Suprapubic skin (tissue), 4 donors: ENCODE measurements at regions not wholly inside any gene's neighbourhood (a gene's known extent, or its start where the extent isn't known, plus 50 kb on each side); places are given as distances from the start of the nearest gene placed in this dataset.

Source experiments
- DNase-seq, 2 donors: peaks; one replicate each; pipeline ENCODE4 v3.0.0-alpha.2; 2019; ENCODE audit warnings: low spot score in 2 of 2
- H3K27ac ChIP-seq: fragments of 200-600 bp; sonication (generic); one replicate; pipeline ENCODE4 v1.5.1; 2019
- H3K27me3 ChIP-seq: fragments of 200-600 bp; sonication (generic); one replicate; pipeline ENCODE4 v1.5.1; 2019
- H3K36me3 ChIP-seq: fragments of 200-600 bp; sonication (generic); one replicate; pipeline ENCODE4 v1.5.1; 2019
- H3K4me1 ChIP-seq: fragments of 200-600 bp; sonication (generic); one replicate; pipeline ENCODE4 v1.5.1; 2019
- H3K4me3 ChIP-seq: fragments of 200-600 bp; sonication (generic); one replicate; pipeline ENCODE4 v1.5.1; 2019; ENCODE audit warnings: mild to moderate bottlenecking
- H3K9me3 ChIP-seq: fragments of 200-600 bp; sonication (generic); one replicate; pipeline ENCODE4 v1.5.1; 2019
- CTCF ChIP-seq, 2 donors: fragments of 200-600 bp in 1 of 2; fragments of 450-650 bp in 1 of 2; sonication (generic) in 1 of 2; IDR thresholded peaks; one replicate each; pipeline ENCODE4 v1.5.1; 2016 to 2019; ENCODE audit warnings: antibody characterized with exemption in 2 of 2, mild to moderate bottlenecking in 1 of 2, moderate library complexity in 1 of 2
- EP300 ChIP-seq: sonication (generic); formaldehyde crosslinking; IDR thresholded peaks from one replicate; pipeline ENCODE4 v1.6.1; 2017; ENCODE audit warnings: antibody characterized with exemption
- POLR2A ChIP-seq, 2 donors: fragments of 450-650 bp; IDR thresholded peaks; one replicate each; pipeline ENCODE4 v1.6.1; 2017; ENCODE audit warnings: antibody characterized with exemption in 2 of 2, mild to moderate bottlenecking in 2 of 2, moderate library complexity in 2 of 2
- POLR2AphosphoS5 ChIP-seq, 3 donors: sonication (generic); formaldehyde crosslinking; IDR thresholded peaks; one replicate each; pipeline ENCODE4 v1.6.1; 2017; ENCODE audit warnings: antibody characterized with exemption in 3 of 3
- WGBS: methylation state at CpG from one replicate; pipeline ENCODE4 v1.1.5; 2018; 5-methylcytosine and 5-hydroxymethylcytosine counted together

DNA sequence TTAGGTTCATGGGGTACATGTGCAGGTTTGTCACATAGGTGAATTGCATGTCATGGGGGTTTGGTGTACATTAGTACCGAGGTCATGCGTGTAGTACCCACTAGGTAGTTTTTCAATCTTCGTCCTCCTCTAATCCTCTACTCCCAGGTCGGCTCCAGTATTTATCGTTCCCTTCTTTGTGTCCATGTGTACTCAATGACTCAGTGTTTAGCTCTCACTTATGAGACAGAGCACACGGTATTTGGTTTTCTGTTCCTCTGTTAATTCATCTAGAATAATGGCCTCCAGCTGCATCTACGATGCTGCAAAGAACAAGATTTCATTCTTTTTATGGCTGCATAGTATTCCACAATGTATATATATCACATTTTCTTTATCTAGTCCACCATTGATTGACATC lies 850.9 kb upstream of the MDGA2 start:
- Histone ChIP-seq H3K9me3 (no peaks in the 10 kb centered on the region), H3K4me3 (no peak overlapping the region), H3K27me3 (no peaks in the 10 kb centered on the region), H3K36me3 (no peaks in the 10 kb centered on the region), H3K27ac (no peak overlapping the region), H3K4me1 (no peaks in the 10 kb centered on the region)
- TF ChIP-seq POLR2AphosphoS5 (IDR thresholded peaks at IDR 0.05) (no peak), EP300 (no peak), POLR2A (IDR thresholded peaks at IDR 0.05) (no peak), CTCF (IDR thresholded peaks at IDR 0.05) (no peak)
- whole genome bisulfite sequencing = 78% methylated on average over 7 of the region's 7 CpGs
- DNase-seq = no peak

- no peaks in the 10 kb centered on the region for H3K27me3 ChIP-seq
- no peak overlapping the region for H3K27ac ChIP-seq
- no peak for DNase-seq
- TF ChIP-seq EP300 (no peak), CTCF (IDR thresholded peaks at IDR 0.05) (no peak), POLR2A (IDR thresholded peaks at IDR 0.05) (no peak), POLR2AphosphoS5 (IDR thresholded peaks at IDR 0.05) (no peak)
- H3K36me3 ChIP-seq = no peaks in the 10 kb centered on the region
- 79% methylated on average over 4 of the region's 4 CpGs for WGBS
- H3K9me3 ChIP-seq = no peaks in the 10 kb centered on the region
- no peaks in the 10 kb centered on the region for H3K4me1 ChIP-seq
- H3K4me3 ChIP-seq = no peak overlapping the region
Measured at GRCh38 chr14:48504921-48505320, 829.5 kb upstream of the MDGA2 start.

DNA sequence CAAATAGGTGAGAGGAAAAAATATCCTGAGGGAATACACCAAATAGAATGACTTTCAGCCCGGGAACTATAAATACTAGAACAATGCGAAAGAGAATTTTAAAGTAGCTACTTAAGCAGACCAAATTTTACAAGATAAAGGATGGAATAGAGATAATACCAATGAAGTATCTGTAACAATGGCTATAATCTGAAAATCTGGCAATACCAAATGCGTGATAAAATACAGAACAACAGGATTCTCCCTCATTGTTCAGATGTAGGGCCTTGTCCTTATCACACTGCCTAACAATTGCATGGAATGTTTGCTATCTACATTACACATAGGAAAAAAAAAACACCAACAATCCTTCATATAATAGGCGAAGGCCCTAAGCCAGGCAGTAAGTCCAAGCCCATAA lies 815.4 kb upstream of the MDGA2 start:
- Histone ChIP-seq H3K4me1 (no peaks in the 10 kb centered on the region), H3K27me3 (no peaks in the 10 kb centered on the region), H3K4me3 (no peak overlapping the region), H3K36me3 (no peaks in the 10 kb centered on the region), H3K27ac (no peak overlapping the region), H3K9me3 (peaks cover 4% of the 10 kb centered on the region)
- no peak for TF ChIP-seq EP300
- TF ChIP-seq POLR2A (IDR thresholded peaks at IDR 0.05) = no peak
- TF ChIP-seq CTCF (IDR thresholded peaks at IDR 0.05) = no peak
- TF ChIP-seq POLR2AphosphoS5 (IDR thresholded peaks at IDR 0.05) = no peak
- WGBS = 91% methylated on average over 4 of the region's 4 CpGs
- no peak for DNase-seq

GRCh38 chr14:48473944-48474343 lies 798.5 kb upstream of the MDGA2 start:
- Histone ChIP-seq H3K4me1 (no peaks in the 10 kb centered on the region), H3K27ac (no peak overlapping the region), H3K36me3 (no peaks in the 10 kb centered on the region), H3K9me3 (no peaks in the 10 kb centered on the region), H3K4me3 (no peak overlapping the region), H3K27me3 (no peaks in the 10 kb centered on the region)
- DNase-seq = no peak
- WGBS = 82% methylated on average over 1 of the region's 1 CpG
- TF ChIP-seq EP300 (no peak), POLR2A (IDR thresholded peaks at IDR 0.05) (no peak), POLR2AphosphoS5 (IDR thresholded peaks at IDR 0.05) (no peak), CTCF (IDR thresholded peaks at IDR 0.05) (no peak)

- no peaks in the 10 kb centered on the region for H3K4me1 ChIP-seq
- TF ChIP-seq POLR2A (IDR thresholded peaks at IDR 0.05) (no peak), POLR2AphosphoS5 (IDR thresholded peaks at IDR 0.05) (no peak), EP300 (no peak), CTCF (IDR thresholded peaks at IDR 0.05) (no peak)
- H3K4me3 ChIP-seq = no peak overlapping the region
Measured at GRCh38 chr14:48456051-48456450, 780.6 kb upstream of the MDGA2 start.

More at GRCh38 chr14:48456051-48456450, 780.6 kb upstream of the MDGA2 start:
- Histone ChIP-seq H3K9me3 (no peaks in the 10 kb centered on the region), H3K27me3 (no peaks in the 10 kb centered on the region), H3K27ac (no peak overlapping the region), H3K36me3 (no peaks in the 10 kb centered on the region)
- no peak for DNase-seq
